Panc1 (cell line): ENCODE measurements at regions not wholly inside any gene's neighbourhood (a gene's known extent, or its start where the extent isn't known, plus 50 kb on each side); places are given as distances from the start of the nearest gene placed in this dataset.

Source experiments
- POLR2AphosphoS5 ChIP-seq: IDR thresholded peaks from 2 replicates; pipeline ENCODE4 v1.6.1; 2012; ENCODE audit warnings: mild to moderate bottlenecking, low read depth, low read length, moderate library complexity
- REST ChIP-seq, 2 experiments: IDR thresholded peaks; 2 replicates each; pipeline ENCODE4 v1.6.1; 2011 to 2012; ENCODE audit warnings: low read depth in 2 of 2, control low read depth in 1 of 2, low read length in 1 of 2, mild to moderate bottlenecking in 1 of 2, moderate library complexity in 1 of 2; ENCODE audit not compliant: insufficient read depth in 1 of 2
- SIN3A ChIP-seq: IDR thresholded peaks from 2 replicates; pipeline ENCODE4 v1.6.1; 2012; ENCODE audit warnings: low read depth, mild to moderate bottlenecking, low read length, moderate library complexity, borderline replicate concordance; ENCODE audit not compliant: insufficient read depth
- TCF7L2 ChIP-seq: IDR thresholded peaks from 2 replicates; pipeline ENCODE4 v1.6.1; 2011; ENCODE audit warnings: mild to moderate bottlenecking, low read depth, low read length, inconsistent platforms
- TF ChIP-seq, protein P1 (sequence below): fragments of 450-650 bp; IDR thresholded peaks from 2 replicates; pipeline ENCODE4 v1.5.1; 2017; ENCODE audit warnings: mild to moderate bottlenecking

GRCh38 chr6:140012150-140012549 lies 637.7 kb upstream of the CITED2 start:
- TF ChIP-seq, protein P1, sequence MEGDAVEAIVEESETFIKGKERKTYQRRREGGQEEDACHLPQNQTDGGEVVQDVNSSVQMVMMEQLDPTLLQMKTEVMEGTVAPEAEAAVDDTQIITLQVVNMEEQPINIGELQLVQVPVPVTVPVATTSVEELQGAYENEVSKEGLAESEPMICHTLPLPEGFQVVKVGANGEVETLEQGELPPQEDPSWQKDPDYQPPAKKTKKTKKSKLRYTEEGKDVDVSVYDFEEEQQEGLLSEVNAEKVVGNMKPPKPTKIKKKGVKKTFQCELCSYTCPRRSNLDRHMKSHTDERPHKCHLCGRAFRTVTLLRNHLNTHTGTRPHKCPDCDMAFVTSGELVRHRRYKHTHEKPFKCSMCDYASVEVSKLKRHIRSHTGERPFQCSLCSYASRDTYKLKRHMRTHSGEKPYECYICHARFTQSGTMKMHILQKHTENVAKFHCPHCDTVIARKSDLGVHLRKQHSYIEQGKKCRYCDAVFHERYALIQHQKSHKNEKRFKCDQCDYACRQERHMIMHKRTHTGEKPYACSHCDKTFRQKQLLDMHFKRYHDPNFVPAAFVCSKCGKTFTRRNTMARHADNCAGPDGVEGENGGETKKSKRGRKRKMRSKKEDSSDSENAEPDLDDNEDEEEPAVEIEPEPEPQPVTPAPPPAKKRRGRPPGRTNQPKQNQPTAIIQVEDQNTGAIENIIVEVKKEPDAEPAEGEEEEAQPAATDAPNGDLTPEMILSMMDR = no peak
- TF ChIP-seq REST (IDR thresholded peaks at IDR 0.05; ENCODE audit: insufficient read depth in 1 of 2, low read depth in 2 of 2, low read length in 1 of 2) = no peak
- TF ChIP-seq POLR2AphosphoS5 = no peak
- no peak for TF ChIP-seq TCF7L2
- no peak for TF ChIP-seq SIN3A
